Ammon's horn (tissue), 1 donor: ENCODE measurements at regions not wholly inside any gene's neighbourhood (a gene's known extent, or its start where the extent isn't known, plus 50 kb on each side); places are given as distances from the start of the nearest gene placed in this dataset.
"Not testable (repeated sequence)": the region's sequence is repeated elsewhere in the genome, so short reads cannot be mapped to it uniquely, and the experiment has no call there.

Experiments
- DNase-seq: peaks from one replicate; pipeline ENCODE4 v3.0.0-alpha.2; 2016; ENCODE audit warnings: low spot score

DNA sequence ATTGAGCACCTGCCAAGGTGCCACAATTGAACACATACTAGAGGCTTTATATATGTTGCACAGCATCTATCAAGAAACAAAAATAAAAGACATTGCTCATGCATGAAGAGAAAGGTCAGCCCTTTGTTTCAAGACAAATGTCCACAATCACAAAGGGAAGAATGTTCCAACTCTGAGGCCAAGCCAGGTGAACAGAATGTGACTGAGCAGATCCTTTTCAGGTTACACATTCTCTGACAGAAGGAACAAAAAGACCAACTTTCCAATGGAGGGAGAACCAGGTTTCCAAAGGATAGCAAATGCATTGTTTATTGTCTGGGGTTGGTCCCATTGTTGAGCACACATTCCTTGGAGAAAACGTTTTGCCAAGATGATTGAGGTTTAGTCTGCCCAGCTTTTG is 50.2 kb upstream of the FAM174B start:
- DNase-seq: no peak

DNA sequence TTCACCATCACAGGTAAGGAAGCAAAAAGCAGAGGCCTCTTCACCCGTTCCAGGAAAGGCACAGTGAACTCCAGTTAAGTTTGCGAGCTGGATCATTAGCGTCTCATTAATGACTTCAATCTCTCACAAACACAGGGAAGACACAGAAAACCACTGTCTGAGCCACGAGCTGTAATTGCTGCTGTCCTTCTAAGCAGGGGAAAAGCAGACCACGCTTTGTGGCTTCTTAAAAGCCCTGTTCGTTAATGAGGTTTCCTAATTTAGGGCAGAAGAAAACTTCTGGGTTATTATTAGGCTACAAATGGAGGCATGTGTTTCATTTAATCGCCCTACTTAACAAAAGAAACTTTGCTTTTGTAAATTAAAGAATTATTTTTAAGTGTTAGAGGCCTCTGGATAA is 50.6 kb upstream of the FAM174B start:
- DNase-seq: no peak

DNA sequence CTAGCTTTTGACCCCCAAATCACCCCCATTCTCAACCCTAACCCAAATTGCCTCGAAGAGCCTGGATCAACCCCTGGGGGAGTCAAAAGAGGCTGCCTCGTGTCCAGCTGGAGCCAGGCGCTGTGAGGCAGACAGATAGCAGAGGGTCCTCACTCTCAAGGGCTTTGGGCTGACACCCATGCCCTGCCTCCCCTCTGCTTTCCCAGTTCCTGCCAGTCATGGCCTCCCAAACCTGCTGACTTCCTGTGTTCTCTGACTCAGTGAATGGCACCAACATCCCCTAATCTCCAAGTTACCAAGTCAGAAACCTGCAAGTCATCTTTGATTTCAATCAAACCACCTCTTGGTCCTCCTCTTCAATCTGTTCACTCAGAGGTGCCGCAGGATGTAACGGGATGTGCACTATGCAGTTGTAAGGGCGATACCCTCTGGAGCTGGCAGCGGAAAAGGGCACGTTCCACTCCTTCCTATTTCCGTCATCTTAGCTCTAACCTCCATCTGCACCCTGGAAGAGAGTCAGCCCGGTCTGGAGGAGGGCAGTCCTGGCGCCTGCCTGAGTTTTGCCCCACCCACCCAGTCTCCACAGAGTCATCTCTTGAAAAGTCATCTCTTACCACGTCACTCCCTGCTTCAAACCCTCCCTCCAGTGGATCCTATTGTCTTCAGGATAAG is 52.4 kb upstream of the FAM174B start:
- no peak for DNase-seq

DNA sequence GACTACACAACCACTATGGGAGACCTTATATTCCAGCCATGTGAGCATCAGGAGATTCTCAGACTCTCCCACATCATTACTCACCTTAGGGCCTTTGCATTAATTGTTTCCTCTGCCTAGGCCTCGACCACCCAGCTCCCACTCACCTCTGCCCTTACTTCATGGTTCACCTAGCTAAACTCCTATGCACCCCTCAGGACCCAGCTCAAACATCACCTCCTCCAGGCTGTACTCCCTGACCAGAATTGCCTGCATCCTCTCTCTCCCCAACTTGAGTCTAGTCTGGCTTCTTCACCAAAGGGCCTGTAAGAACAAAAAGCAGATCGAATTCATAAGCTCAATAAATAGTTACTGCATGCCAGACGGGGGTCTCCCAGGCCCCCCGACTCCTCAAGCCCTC is 53.1 kb upstream of the FAM174B start:
- DNase-seq: no peak

DNA sequence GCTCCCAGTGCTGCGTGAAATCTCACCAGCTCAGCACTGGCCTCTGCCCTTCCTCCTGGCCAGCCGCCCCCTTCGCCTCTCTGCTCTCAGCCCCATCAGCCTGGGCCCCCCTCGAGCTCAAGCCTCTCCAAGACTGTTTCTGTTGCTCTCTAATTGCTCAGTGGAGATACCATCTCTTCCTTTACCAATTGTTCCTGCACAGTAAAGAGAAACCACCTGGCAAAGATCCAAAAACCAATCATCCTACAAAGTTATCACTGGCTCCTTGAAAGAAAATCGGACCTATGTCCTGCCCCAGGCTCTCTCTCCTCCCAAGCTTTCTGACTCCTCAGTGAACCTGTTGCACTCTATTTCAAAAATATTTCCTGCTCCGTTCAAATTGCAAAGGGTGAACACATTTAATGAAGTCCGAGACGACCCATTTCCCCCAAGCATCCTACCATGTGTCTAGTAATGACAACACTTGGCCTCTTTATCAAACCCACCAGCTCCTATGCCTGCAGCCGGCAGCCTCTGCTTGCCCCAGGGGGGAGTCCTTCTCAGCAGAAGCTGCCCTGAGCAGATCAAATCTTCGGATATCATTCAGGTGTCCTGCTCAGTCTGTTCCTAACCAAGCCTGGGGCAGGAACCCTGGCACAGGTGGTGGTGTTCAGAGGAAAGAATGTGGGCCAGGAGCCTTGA is 53.7 kb upstream of the FAM174B start:
- no peak for DNase-seq

DNA sequence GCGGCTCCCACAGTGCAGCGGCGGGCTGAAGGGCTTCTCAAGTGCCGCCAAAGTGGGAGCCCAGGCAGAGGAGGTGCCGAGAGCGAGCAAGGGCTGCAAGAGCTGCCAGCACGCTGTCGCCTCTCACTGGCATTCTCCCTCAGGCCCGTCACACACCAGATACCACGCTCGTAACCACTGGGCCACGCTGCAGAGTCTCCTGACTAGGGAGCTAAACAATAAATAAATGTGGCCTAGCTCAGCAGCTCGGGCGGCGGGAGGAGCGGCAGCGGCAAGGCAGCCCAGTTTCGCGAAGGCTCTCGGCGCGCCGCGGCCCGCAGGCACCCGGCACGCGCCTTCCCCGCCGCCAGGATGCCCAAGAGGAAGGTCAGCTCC is 55.9 kb upstream of the FAM174B start:
- no peak for DNase-seq

DNA sequence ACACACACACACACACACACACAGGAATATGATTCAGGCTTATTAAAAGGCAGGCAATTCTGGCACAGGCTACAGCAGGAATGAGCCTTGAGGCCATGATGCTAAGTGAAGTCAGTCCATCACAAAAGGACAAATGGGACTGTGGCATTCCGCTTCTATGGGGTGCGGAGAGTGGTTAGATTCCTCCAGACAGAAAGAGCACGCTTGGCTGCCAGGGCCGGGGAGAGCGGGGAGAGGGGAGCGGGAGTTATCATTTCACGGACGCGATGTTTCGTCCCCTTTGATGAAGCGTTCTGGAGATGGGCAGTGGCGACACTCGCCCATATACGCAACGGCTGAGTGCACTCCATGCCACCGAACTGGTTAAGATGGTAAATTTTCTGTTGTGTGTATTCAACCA is 58.5 kb upstream of the FAM174B start:
- DNase-seq: peak; percentile 41

DNA sequence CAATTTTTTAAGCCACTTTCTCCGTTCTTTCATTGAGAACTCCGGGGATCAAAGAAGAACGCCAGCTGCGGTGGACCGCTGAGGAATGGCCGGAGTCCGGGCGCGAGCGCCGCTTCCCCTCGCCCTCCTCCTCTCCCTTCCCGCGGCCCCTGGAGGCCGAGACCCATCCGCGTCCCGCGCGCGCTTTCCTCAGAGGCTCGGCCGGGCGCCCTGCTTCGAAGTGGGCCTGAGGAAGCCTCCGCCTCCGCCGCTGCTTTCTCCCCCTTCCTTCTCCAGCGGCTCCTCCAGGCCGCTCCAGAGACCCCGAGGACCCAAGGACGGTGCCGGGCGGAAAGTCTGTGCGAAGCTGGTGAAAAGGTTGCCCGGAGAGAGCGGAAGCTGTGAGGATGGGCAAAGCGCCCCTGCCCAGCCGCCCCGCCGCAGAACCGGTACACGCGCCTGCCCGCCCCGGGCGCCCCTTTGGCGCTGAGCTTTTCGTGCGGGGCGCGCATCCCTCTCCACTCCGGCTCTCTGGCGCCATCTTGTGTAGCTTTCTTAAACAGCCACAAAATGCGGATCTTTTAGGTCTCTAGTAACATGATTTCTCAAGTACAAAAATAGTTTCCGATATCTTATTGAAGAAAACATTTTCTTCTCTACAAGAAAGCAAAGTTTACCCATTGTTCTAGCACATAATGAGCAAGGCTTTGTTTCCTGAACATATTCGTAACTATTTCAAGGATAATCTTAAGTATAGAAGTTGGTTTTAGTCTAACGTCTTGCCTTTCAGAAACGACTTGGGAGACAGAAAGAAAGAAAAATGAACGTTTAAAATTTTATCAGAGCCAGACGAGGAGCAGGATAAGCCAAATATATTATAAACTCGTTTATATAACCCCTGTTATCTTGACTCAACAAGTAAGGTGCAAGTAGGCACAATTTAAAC is 59.2 kb upstream of the FAM174B start:
- DNase-seq: peak; percentile 81

DNA sequence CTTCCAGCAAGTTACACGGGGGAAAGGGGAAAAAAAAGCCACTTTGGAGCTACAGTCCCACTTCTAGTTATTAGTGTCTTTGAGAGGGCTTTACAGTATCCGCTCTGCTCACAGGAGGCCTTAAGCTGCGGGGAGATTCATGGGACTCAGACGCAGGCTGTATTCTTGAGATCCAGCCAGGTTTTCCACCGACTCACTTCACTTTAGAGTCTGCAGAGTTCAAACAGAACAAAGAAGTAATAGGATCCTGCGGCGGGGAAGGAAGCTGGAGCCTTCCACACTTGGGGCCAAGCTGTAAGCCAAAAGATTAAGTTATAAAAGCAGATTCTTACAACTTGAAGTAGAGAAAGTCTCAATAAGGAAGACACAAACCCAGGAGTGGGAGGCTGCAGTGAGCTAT is 60.2 kb upstream of the FAM174B start:
- peak; percentile 19 for DNase-seq

DNA sequence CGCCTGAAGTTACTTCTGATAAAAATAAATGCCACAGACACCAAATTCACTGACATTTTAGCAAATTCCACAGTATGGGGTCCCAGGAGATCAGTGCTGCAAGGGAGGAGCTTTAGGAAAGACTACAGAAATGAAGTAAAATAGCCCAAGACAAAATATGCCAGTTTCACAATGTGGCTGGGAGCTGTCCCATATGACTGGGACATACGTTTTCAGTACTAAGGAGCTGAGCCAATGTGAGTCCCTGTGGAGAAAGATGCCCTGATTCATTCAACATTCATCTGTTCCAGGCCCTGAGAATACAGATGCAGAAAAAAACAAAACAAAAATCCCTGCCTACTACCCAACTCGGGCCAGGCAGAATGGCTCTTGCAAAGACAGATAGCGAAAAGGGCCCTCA is 63.4 kb upstream of the FAM174B start:
- no peak for DNase-seq

DNA sequence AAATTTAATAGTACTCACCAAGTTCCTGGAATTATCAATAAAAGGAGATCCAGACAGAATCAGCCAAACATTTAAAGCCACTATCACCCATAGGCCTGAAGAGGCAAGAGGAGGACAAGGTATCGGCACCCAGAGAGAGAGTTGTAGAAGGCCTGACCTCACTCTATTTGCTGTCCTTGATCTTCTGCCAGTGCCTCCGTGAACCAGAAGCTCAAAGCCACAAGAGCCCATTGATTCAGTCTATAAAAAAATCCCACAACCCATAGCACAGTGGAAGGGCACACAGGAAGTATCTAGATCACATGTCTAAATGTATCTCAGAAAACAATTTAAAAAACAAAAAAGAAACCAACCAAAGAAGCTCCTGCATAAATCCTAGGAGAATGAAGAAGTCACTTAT is 68.6 kb upstream of the FAM174B start:
- no peak for DNase-seq

DNA sequence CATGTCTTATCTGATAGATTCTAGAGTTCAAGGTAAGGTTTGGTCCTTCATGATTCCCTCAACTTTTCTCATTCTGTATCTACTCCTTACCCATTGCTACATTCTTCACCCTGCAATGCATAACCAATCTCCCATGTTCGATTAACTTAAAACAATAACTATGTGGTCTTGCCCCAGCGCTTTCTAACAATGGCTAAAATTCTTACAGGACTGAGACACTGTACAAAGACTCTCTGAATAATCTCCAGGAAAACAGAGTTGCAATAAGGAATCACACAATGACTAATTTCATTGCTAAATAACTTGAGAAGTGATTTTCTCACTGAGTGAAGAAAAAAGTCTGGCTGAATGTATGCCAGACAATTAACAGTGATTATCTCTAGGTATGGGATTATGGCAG is 69.6 kb upstream of the FAM174B start:
- no peak for DNase-seq

DNA sequence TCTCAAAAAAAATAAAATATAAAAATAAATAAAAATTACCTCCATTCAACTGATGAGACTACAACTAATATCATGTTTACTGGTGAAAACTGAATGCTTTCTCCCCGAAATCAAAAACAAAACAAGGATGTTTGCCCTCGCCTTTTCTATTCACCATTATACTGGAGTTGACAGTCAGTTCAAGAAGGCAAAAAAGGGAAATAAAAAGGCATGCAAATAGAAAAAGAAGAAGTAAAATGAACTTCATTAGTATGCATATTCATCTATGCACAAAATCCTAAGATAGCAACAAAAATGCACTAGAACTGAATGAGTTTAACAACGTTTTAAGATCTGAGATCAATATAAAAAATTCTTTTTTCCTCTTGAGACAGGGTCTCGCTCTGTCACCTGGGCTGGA is 72.7 kb upstream of the FAM174B start:
- no peak for DNase-seq

DNA sequence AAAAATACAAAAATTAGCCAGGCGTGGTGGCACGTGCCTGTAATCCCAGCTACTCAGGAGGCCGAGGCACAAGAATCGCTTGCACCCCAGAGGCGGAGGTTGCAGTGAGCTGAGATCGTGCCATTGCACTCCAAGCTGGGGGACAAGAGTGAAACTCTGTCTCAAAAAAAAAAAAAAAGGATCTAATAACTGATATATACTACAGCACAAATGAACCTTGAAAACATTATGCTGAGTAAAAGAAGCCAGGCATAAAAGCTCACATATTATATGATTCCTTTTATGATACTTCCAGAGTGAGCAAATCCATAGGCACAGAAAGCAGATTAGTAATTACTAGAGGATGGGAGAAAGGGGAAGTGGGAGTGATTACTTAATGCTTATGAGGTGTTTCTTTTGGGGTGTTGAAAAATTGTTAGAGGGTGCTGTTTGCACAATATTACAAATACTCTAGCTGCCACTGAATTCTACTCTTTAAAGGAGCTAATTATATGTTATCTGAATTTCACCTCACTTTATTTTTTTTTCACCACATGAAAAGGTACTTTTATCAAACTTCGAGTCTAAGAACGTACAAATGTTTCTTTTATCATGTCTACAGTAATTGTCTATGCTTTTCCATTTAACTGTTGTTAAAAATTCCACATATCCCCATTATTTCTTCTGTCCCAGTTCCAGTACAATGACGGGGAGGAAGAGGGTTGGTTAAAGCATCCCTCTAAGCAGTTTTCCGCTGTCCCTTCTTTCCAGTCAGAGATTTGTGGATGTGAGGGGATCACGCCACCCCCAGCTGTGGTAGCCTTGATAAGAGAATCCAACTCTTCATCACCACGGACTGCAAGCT is 77.7 kb upstream of the FAM174B start:
- DNase-seq: no peak

DNA sequence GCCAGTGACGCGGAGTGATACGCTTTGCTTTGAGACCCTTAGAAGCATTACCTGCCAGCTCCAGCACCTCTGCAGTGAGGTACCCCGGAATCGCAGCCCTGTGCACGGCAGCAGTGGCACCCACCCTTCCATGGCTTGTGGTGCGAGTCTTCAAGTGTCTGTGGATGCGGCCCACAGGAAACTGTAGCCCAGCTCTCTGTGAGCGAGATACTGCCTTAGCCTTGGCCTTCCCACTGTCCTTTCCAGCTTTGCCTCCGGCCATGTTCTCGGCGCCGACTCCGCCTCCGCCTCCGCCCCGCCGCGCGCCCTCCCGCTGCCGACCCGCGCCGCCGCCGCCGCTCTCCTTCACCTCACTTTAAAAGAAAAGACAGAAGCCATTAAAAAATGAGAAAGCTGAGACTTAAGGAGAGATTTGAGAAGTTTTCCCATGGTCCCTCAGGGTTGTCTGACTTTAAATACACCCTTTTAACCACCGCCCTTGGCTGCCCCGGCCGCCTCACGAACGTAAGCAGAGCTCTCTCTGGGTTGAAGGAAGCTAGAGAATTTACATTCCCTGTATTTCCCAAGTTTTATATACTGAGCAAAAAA is 78.5 kb upstream of the FAM174B start:
- DNase-seq: peak; percentile 27

DNA sequence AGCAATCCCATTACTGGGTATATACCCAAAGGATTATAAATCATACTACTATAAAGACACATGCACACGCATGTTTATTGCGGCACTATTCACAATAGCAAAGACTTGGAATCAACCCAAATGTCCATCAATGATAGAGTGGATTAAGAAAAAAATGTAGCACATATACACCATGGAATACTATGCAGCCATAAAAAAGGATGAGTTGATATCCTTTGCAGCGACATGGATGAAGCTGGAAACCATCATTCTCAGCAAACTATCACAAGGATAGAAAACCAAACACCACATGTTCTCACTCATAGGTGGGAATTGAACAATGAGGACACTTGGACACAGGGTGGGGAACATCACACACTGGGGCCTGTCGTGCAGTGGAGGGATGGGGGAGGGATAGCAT is 83.7 kb upstream of the FAM174B start:
- DNase-seq: not testable (repeated sequence)

DNA sequence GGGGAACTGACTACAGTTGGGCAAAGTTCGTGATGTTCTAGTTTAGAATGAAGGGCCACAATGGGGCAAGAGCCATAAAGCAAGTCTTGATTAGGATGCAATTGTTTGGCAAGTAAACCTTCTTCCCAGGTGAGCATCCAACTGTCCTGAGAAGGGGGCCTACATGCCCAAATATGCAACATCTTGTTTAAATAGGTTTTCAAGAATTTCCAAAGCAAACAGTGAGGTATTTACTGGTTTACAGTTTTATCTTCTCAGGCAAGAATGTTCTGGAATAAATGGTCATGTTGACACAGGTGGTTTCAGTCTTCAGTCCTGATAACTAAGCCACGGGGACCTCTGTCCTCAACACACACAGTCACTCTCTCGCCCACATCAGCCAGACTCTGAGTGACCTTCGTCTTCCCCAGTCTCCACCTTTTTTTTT is 90.3 kb upstream of the FAM174B start:
- DNase-seq: no peak

DNA sequence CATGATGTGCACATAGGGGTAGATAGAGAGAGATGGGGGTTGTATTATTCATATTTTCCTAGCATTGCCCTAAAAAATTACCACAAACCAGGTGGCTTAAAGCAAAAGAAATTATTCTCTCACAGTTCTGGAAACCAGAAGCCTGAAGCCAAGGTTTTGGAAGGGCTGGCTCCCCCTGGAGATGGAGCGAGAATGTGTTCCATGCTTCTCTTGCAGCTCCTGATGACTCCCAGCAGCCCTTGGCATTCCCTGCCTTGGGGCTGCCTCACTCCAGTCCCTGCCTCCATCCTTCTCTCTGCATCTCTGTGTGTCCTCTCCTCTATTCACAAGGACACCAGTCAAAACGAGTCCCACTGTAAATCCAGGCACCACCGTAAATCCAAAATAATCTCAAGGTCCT is 91.5 kb upstream of the FAM174B start:
- DNase-seq: no peak

DNA sequence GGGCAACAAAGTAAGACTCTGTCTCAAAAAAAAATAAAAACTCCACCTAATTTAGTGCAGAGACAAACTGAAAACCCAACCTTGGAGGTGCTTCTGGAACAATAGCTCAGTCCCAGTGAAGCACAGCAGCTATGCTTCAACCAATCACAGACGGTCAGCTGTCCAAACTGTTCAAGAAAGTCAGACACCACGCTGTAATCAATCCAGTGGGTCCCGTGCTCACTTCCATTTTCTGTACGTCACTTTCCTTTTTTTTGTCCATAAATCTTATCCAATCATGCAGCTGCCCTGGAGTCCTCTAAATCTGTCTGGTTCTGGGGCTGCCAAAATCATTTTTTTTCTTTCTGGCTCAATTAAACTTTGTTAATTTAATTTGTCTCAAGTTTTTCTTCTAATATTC is 93.6 kb upstream of the FAM174B start:
- no peak for DNase-seq

DNA sequence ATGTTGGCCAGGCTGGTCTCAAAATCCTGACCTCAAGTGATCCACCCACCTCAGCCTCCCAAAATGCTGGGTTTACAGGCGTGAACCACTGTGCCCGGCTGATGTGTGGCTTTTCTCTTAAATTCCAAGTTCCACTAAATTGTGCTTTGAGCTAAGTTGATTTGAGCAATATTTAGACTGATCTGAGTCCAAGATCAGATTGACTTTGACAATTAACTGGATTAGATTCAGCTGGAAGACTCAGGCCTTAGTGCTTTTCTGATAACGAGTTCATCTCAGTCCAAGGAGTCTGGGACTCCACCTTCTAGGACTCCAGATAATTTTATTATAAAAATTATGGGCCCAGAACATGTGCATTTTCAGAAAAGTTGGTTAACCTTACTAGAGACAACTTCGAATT is 94.4 kb upstream of the FAM174B start:
- DNase-seq: no peak

DNA sequence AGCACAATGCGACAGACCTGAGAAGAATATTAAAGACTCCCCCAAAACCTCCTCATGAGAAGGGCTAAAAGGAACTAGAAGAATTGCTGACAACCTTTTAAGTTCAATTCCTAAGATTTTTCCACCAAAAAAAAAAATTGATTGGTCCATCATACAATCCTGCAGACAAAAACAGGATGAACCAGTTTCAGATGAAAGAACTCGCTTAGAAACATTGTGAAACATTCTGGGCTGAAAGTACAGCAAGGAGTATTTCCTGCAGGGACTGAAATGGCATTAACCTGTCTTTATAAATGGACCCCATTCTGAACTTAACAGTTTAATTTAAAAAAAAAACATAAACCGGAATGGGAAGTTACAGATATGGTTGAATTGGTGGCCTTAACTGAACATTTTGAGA is 96.0 kb upstream of the FAM174B start:
- DNase-seq: no peak

DNA sequence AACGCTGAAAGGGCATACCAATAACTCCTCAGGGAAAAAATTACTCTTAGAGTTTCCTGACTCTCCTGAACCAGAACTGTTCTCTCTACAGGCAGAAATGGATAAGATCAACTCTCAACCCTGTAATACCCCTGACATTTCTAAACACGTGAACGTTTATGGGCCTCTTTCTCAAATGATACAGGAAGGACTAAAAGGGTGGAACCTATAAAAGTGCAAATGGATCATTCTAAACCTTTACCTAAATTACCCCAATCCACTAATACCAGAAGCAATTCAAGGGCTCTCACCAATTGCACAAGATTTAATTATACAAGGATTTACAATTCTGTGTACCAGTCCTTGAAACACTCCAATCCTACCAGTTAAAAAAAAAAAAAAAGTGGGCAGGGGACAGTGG is 98.0 kb upstream of the FAM174B start:
- no peak for DNase-seq
